HPDE6-E6E7 (cell line): ENCODE measurements at regions not wholly inside any gene's neighbourhood (a gene's known extent, or its start where the extent isn't known, plus 50 kb on each side); places are given as distances from the start of the nearest gene placed in this dataset.
A peak's percentile ranks its signal among the peaks of the same experiment; 100 is the strongest.

ENCODE experiments used
- DNase-seq: peaks from one replicate; pipeline ENCODE4 v3.0.0; 2011; ENCODE audit warnings: missing footprints; ENCODE audit errors: extremely low spot score

GRCh38 chr18:11553098-11553940 is 56.1 kb upstream of the SLC35G4 start:
- peak; percentile 32 for DNase-seq

GRCh38 chr18:11548916-11549551 is 60.4 kb upstream of the SLC35G4 start:
- no peak for DNase-seq

- DNase-seq, result no peak
These were observed 61.0 kb upstream of the SLC35G4 start for GRCh38 chr18:11548396-11548795.

GRCh38 chr18:11544060-11544633 is 65.2 kb upstream of the SLC35G4 start:
- DNase-seq, result no peak

DNA sequence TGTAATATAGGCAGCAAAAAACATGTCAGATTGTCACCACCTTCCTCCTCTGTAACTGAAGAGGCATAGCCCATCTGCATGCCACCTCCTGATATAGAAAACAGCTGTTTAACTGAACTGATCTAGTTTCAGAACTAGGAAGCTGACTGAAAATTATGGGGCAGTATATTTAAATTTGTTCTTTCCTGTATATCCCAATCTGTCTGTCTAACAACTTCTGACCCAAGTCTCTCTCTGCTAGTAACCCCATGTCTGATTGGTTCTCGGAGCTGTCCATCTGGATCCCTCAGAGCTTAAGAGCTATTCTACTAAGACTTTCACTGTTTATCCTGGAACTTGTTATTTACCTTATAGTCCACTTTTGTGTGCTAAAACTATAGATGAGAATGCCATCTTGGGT is 68.2 kb upstream of the SLC35G4 start:
- DNase-seq, result no peak

GRCh38 chr18:11533942-11534496 is 75.4 kb upstream of the SLC35G4 start:
- DNase-seq, result no peak

DNA sequence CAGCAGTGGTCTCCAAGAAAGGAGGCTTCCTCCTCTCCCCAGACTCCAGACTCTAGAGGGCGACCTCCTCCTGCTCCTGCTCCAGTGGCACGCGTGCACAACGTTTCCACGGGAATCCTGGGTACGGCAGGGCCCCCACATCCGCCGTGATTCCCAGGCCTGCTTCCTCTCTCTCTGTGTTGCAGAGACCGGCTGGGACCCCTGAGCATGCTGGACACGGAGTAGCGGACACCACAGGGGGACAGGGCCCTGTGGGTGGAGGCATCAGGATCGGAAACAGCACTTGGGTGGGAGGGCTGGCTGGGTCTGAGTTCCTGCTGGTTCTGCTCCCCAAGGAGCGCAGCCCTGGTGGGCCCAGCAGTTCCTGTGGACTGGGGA is 75.9 kb upstream of the SLC35G4 start:
- DNase-seq, result no peak

DNA sequence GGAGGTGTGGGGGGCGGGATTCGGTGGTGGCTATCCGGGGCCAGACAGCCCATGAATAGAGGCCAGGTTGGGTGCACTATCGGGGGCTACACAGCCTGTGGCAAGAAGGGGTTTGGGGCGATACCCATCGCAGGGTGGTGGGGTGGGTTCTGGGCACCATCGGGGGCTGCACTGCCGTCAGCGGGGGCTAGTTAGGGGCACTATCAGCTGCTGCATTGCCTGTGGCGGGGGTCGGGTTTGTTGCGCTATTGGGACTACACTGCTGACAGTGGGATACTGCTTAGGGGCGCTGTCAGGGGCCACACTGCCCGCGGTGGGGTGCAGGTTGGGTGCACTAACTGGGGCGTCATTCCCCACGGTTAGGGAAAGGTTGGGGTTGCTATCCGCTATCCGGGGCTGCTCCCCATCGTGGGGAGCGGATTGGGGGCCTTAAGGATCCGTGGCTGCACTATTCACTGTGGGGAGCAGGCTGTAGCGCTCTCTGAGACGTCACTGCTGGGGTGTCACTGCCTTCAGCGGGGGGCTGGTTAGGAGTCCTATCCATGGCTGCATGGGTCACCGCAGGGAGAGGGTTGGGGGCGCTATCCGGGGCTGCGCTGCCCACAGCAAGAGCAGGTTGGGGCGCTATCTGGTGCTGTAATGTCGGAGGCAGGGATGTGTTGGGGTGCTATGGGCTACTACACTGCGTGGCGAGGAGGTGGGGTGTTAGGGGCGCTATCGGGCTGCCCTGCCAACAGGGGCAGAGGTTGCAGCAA is 76.5 kb upstream of the SLC35G4 start:
- DNase-seq, result no peak

DNA sequence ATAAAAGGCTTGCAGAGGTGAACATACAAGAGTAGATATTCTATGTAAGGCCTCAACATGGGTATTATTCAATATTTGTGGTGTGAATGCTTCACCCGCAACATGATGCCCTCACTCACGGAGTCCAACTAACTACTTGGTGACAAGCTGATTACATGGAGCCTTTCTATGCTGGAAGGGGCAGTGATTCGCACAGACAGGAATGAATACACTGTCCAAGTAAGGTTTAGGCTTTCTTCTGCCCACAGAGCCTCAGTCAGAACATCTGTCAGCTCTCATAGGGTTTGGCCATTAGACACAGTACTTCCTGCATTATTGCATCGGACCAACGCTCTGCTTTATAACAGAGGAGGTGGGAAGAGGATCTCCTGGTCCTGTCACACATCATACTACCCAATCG is 80.3 kb upstream of the SLC35G4 start:
- no peak for DNase-seq

- no peak for DNase-seq
These were observed 82.7 kb upstream of the SLC35G4 start for GRCh38 chr18:11526675-11527074.

GRCh38 chr18:11523804-11524203 is 85.6 kb upstream of the SLC35G4 start:
- DNase-seq, result no peak

DNA sequence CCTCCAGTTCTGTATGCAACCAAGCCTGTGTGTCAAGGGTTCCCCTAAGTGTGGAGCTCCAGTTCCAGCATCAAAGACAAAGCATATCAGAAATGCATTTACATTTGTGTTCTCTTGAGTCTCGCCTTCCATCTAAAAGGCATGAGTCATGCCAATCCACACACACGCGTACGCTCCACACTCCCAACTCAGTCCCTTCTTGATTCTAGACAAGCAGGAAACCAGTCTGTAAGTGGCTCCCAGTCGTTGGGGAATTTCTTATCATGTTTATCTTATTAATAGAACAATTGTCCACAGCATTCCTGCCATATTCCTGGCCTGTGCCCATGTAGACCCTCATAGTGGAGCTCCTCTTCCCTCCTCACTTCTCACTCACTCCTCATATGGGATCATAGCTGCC is 86.4 kb upstream of the SLC35G4 start:
- DNase-seq, result no peak

DNA sequence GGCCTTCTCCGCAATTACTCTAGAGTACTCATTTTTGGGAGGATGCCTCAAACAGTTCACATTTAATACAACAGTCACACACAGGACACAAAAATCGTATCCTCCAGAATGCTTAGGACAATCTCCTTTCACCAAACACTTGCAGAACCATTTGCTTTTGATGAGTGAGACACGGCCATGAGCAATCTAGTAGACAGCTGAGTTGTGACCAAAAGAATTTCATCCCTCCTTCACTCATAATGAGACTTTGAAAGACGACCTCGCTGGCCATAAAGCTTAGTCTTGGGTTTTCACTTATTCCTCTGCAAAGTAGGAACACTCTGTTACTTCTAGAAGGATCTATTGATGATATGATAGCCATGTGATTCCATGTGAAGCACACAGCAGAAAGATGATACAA is 87.5 kb upstream of the SLC35G4 start:
- DNase-seq, result no peak

- no peak for DNase-seq
These were observed 88.9 kb upstream of the SLC35G4 start for GRCh38 chr18:11520536-11520935.

DNA sequence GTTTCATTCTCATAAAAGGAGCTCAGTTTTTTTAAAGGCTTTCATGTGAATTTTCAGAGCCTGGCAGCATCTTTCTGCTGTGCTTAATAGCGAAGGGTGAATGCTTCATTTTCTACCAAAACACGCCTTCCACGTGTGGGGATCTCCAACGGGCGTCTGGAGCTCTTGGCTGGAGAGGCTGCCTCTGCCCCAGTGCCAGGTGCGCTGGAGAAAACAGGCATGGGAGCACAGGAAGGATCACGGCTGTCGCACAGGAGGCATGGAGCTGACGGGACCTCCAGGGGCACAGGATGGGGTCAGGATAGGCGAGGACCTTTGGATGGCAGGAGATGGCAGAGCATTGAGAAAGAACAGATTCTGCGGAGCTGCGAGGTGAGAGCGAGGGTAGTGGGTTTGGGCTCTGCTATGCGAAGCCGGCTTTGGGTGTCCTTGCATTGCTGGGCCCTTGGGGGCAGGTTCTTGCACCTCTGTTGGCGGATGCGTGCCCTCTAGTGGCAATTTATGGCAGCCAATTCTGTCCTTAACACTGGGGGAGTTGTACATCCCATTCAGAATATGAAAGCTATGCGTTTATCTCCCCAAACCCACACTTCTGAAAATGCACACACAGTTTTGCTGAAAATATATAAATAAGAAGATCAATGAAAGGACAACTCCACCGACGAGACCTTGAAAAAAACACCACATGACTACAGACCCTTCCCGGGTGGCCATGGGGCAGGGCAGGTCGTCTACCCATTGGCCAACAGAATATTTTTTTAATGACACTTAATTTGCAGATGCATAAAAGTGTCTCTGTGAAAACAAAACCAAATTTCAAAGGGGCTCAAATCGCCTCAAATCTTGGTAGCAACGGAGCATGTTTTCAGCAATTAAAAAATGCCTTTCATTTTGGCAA is 90.4 kb upstream of the SLC35G4 start:
- DNase-seq, result peak; percentile 54

DNA sequence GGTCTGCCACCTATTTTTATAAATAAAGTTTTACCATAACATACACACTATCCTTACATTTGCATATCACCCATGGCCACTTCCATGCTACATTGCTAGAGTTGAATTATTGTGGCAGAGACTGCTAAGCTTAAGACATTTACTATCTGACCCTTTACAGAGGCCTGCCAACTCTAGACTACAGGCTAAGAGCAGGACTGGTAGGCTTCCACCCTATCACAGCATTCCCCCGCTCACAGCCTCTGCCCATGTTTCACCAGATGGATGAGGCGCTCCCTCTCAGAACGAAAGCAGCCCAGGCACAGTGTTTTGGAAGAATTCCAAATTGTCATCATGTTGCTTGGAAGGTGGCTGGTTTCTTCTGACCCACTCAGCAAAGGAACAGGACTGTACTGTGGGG is 91.7 kb upstream of the SLC35G4 start:
- no peak for DNase-seq

DNA sequence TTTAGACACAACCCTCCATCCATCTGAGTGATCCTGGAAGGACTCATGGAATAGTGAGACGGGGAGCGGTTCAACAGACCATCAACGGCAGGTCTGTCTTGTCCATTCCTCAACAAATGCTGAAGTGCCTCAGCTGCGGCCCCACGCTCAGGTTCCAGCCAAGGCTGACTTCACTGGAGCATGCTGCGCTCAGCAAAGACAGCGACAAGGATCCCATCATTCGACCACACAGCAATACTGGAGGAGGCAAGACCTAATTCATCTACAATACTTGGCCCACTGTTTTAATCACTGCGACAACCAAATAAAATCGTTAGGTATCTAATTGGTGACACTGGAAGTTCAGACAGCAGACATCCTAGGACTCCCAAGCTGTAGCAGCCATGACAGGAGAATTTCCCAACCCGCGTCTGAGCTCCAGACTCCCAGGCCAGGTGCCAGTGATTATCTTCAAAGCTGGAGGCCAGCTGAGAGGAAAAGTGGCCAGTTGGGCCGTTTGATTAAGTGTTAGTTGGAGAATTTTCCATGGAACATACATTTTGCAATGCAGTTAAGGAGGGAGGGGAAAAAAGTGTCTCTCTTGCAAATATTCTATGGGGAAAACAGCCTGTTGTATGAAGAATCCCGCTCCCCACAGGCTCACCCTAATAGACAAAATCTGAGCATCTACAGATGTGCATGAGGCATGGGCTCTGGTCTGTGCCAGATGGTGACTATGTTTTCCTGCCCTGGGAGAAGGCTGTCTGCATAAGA is 92.5 kb upstream of the SLC35G4 start:
- no peak for DNase-seq

GRCh38 chr18:11514267-11514666 is 95.1 kb upstream of the SLC35G4 start:
- no peak for DNase-seq

DNA sequence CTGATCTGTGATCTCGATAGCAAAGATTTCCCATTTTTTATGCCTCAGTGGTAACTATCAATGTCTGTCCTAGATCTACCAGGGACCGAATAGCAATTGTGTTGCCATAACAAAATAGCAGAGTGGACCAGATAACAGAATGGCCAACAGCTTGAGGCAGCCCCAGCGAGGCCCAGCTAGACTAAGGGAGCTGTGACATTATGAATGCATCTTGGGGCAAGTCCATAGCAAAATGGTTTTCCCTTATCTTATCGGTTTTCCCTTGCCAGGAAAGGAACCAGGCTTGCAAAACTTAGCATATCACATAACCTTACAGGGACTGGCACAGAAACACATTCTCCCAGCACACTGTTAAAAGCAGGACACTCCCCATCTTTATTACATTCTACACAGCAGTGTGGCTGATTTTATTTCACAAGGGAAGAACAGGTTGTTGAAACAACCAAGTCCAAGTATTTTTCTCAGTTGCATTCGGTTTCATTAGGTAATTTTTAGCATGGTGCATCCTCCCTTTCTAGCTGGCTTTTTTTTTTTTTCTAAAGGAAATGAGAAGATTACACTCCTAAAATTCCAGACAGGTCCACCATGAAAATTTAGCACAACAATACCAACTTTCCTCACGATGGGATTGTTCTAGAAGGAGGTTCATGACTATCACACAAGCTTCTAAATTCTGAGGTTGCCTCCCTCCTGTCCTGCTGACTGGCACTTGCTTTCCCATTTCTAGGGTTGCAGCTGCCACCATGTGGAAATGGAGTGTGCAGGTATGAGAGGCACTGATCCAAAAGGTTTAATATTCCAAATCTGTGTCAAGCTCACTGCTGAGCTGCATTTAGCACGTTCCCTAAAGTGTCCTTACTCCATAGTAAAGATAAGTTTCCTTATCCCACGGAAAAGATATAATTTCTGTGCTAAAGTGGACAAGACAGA is 97.0 kb upstream of the SLC35G4 start:
- peak; percentile 19 for DNase-seq
